Activated gamma-delta T cell (primary cell): ENCODE measurements at regions not wholly inside any gene's neighbourhood (a gene's known extent, or its start where the extent isn't known, plus 50 kb on each side); places are given as distances from the start of the nearest gene placed in this dataset.
"Not testable (repeated sequence)": the region's sequence is repeated elsewhere in the genome, so short reads cannot be mapped to it uniquely, and the experiment has no call there.

Experiments
- DNase-seq: peaks from one replicate; lab custom pipeline; 2025; lab: John Stamatoyannopoulos, UW

- DNase-seq, result no peak
These were observed 165.2 kb upstream of the AUTS2 start for GRCh38 chr7:69433081-69433480.

GRCh38 chr7:69434398-69434815 lies 163.9 kb upstream of the AUTS2 start:
- DNase-seq, result no peak

- no peak for DNase-seq
These were observed 162.6 kb upstream of the AUTS2 start for GRCh38 chr7:69435711-69436110.

GRCh38 chr7:69436946-69437345 lies 161.3 kb upstream of the AUTS2 start:
- no peak for DNase-seq

- no peak for DNase-seq
These were observed 159.5 kb upstream of the AUTS2 start for GRCh38 chr7:69438584-69439412.

GRCh38 chr7:69439636-69440325 lies 158.5 kb upstream of the AUTS2 start:
- DNase-seq, result no peak

GRCh38 chr7:69440976-69441375 lies 157.3 kb upstream of the AUTS2 start:
- DNase-seq, result no peak

- DNase-seq, result no peak
These were observed 155.1 kb upstream of the AUTS2 start for GRCh38 chr7:69443136-69443535.

GRCh38 chr7:69445541-69445940 lies 152.7 kb upstream of the AUTS2 start:
- DNase-seq, result no peak

- not testable (repeated sequence) for DNase-seq
These were observed 152.1 kb upstream of the AUTS2 start for GRCh38 chr7:69446213-69446612.

GRCh38 chr7:69448071-69448470 lies 150.2 kb upstream of the AUTS2 start:
- no peak for DNase-seq

- no peak for DNase-seq
These were observed 147.8 kb upstream of the AUTS2 start for GRCh38 chr7:69450456-69450855.

- DNase-seq, result no peak
These were observed 146.6 kb upstream of the AUTS2 start for GRCh38 chr7:69451715-69452114.

- DNase-seq, result no peak
These were observed 145.5 kb upstream of the AUTS2 start for GRCh38 chr7:69452797-69453196.

GRCh38 chr7:69457595-69458504 lies 140.4 kb upstream of the AUTS2 start:
- no peak for DNase-seq

- no peak for DNase-seq
These were observed 134.2 kb upstream of the AUTS2 start for GRCh38 chr7:69464035-69464434.

GRCh38 chr7:69465262-69465661 lies 133.0 kb upstream of the AUTS2 start:
- DNase-seq, result no peak

- DNase-seq, result no peak
These were observed 130.4 kb upstream of the AUTS2 start for GRCh38 chr7:69467826-69468225.

GRCh38 chr7:69476416-69476815 lies 121.9 kb upstream of the AUTS2 start:
- DNase-seq, result no peak

- DNase-seq, result no peak
These were observed 115.6 kb upstream of the AUTS2 start for GRCh38 chr7:69482676-69483075.

- no peak for DNase-seq
These were observed 108.7 kb upstream of the AUTS2 start for GRCh38 chr7:69489533-69489932.

GRCh38 chr7:69498671-69499070 lies 99.6 kb upstream of the AUTS2 start:
- no peak for DNase-seq
